ENCODE measurements at regions not wholly inside any gene's neighbourhood (a gene's known extent, or its start where the extent isn't known, plus 50 kb on each side); places are given as distances from the start of the nearest gene placed in this dataset.

- in situ Hi-C loops (cut with MboI; ENCODE audit: low sequenced_read_pairs in 4 of 4), result no loop called here
- ATAC-seq, result no peak
- Histone ChIP-seq H3K4me3 (no peak overlapping the region), H3K9me3 (no peaks in the 10 kb centered on the region), H3K27ac (no peak overlapping the region), H3K36me3 (no peaks in the 10 kb centered on the region), H3K4me1 (no peaks in the 10 kb centered on the region), H3K27me3 (no peaks in the 10 kb centered on the region)
- TF ChIP-seq CTCF (IDR thresholded peaks at IDR 0.05 in 4 of 5, conservative IDR thresholded peaks at IDR 0.05 in 1 of 5), result no peak
- no peak for TF ChIP-seq POLR2A (IDR thresholded peaks at IDR 0.05)
- no peak for DNase-seq
- intact Hi-C loops (cut with DNase I; ENCODE audit: low total_unique reads), result no loop called here
Observed at GRCh38 chr5:123856766-123857165, 344.8 kb downstream of the CSNK1G3 start.

GRCh38 chr5:123855609-123856008 lies 343.6 kb downstream of the CSNK1G3 start:
- TF ChIP-seq CTCF (IDR thresholded peaks at IDR 0.05 in 4 of 5, conservative IDR thresholded peaks at IDR 0.05 in 1 of 5), result no peak
- TF ChIP-seq POLR2A (IDR thresholded peaks at IDR 0.05), result no peak
- H3K27ac ChIP-seq, result no peak overlapping the region
- ATAC-seq (no peak), DNase-seq (no peak)
- no peaks in the 10 kb centered on the region for H3K9me3 ChIP-seq
- no peaks in the 10 kb centered on the region for H3K27me3 ChIP-seq
- in situ Hi-C loops (cut with MboI; ENCODE audit: low sequenced_read_pairs in 4 of 4) (no loop called here), intact Hi-C loops (cut with DNase I; ENCODE audit: low total_unique reads) (no loop called here)
- H3K36me3 ChIP-seq, result no peaks in the 10 kb centered on the region
- H3K4me3 ChIP-seq, result no peak overlapping the region
- no peaks in the 10 kb centered on the region for H3K4me1 ChIP-seq

- DNase-seq, result no peak
- Histone ChIP-seq H3K36me3 (no peaks in the 10 kb centered on the region), H3K27me3 (no peaks in the 10 kb centered on the region), H3K27ac (no peak overlapping the region), H3K4me1 (no peaks in the 10 kb centered on the region), H3K9me3 (no peaks in the 10 kb centered on the region), H3K4me3 (no peak overlapping the region)
- intact Hi-C loops (cut with DNase I; ENCODE audit: low total_unique reads) (no loop called here), in situ Hi-C loops (cut with MboI; ENCODE audit: low sequenced_read_pairs in 4 of 4) (no loop called here)
- TF ChIP-seq CTCF (IDR thresholded peaks at IDR 0.05 in 4 of 5, conservative IDR thresholded peaks at IDR 0.05 in 1 of 5), result no peak
- TF ChIP-seq POLR2A (IDR thresholded peaks at IDR 0.05), result no peak
- ATAC-seq, result no peak
Observed at GRCh38 chr5:123845356-123846100, 333.6 kb downstream of the CSNK1G3 start.

GRCh38 chr5:123844873-123845272 lies 332.9 kb downstream of the CSNK1G3 start:
- DNase-seq (no peak), ATAC-seq (no peak)
- intact Hi-C loops (cut with DNase I; ENCODE audit: low total_unique reads) (no loop called here), in situ Hi-C loops (cut with MboI; ENCODE audit: low sequenced_read_pairs in 4 of 4) (no loop called here)
- TF ChIP-seq POLR2A (IDR thresholded peaks at IDR 0.05) (no peak), CTCF (IDR thresholded peaks at IDR 0.05 in 4 of 5, conservative IDR thresholded peaks at IDR 0.05 in 1 of 5) (no peak)
- no peaks in the 10 kb centered on the region for H3K27me3 ChIP-seq
- no peak overlapping the region for H3K27ac ChIP-seq
- H3K4me3 ChIP-seq, result no peak overlapping the region
- no peaks in the 10 kb centered on the region for H3K4me1 ChIP-seq
- no peaks in the 10 kb centered on the region for H3K9me3 ChIP-seq
- no peaks in the 10 kb centered on the region for H3K36me3 ChIP-seq

- H3K36me3 ChIP-seq, result no peaks in the 10 kb centered on the region
- TF ChIP-seq CTCF (IDR thresholded peaks at IDR 0.05 in 4 of 5, conservative IDR thresholded peaks at IDR 0.05 in 1 of 5) (no peak), POLR2A (IDR thresholded peaks at IDR 0.05) (no peak)
- DNase-seq (no peak), ATAC-seq (no peak)
- H3K4me1 ChIP-seq, result no peaks in the 10 kb centered on the region
- intact Hi-C loops (cut with DNase I; ENCODE audit: low total_unique reads), result no loop called here
- H3K27ac ChIP-seq, result no peak overlapping the region
- H3K9me3 ChIP-seq, result no peaks in the 10 kb centered on the region
- H3K4me3 ChIP-seq, result no peak overlapping the region
- in situ Hi-C loops (cut with MboI; ENCODE audit: low sequenced_read_pairs in 4 of 4), result no loop called here
- H3K27me3 ChIP-seq, result no peaks in the 10 kb centered on the region
Observed at GRCh38 chr5:123835421-123835820, 323.4 kb downstream of the CSNK1G3 start.

Measured in gastrocnemius medialis (tissue), 4 donors.